HEK293 (cell line): ENCODE measurements at regions not wholly inside any gene's neighbourhood (a gene's known extent, or its start where the extent isn't known, plus 50 kb on each side); places are given as distances from the start of the nearest gene placed in this dataset.

Experiments used
- CTCF ChIA-PET: fragments of 350-600 bp; formaldehyde crosslinking; extraction: SDS; loops from one replicate; lab custom pipeline; 2021; ENCODE audit warnings: antibody characterized with exemption; lab: Yijun Ruan, JAX
- POLR2A ChIA-PET: fragments of 300-600 bp; formaldehyde crosslinking; extraction: SDS; loops from one replicate; lab custom pipeline; 2020; ENCODE audit warnings: antibody characterized with exemption, inconsistent platforms; lab: Yijun Ruan, JAX
- H3K27ac ChIP-seq: fragments of 200-500 bp; sonication (Bioruptor generic); 2 replicates; pipeline ENCODE4 v1.5.1; 2014; ENCODE audit warnings: low read depth, low read length, control low read depth, inconsistent platforms; ENCODE audit errors: extremely low read depth
- H3K36me3 ChIP-seq, 2 experiments: fragments of 200-500 bp in 1 of 2; sonication (Bioruptor generic) in 1 of 2; 1 replicate in 1 of 2; 2 replicates in 1 of 2; pipeline ENCODE4 v1.5.1; 2014 to 2017; ENCODE audit warnings: inconsistent platforms in 2 of 2, low read length in 2 of 2; ENCODE audit not compliant: control insufficient read depth in 2 of 2, insufficient read depth in 1 of 2
- H3K4me1 ChIP-seq: fragments of 200-500 bp; sonication (Bioruptor generic); 2 replicates; pipeline ENCODE4 v1.5.1; 2014; ENCODE audit warnings: mild to moderate bottlenecking, low read length, inconsistent platforms; ENCODE audit not compliant: control insufficient read depth, insufficient read depth
- H3K4me3 ChIP-seq: 2 replicates; pipeline ENCODE4 v1.5.1; 2011; ENCODE audit warnings: low read depth, mild to moderate bottlenecking, control low read depth, low read length, moderate library complexity
- H3K9me3 ChIP-seq: fragments of 200-500 bp; sonication (Bioruptor generic); 2 replicates; pipeline ENCODE4 v1.5.1; 2014; ENCODE audit warnings: low read depth, low read length, inconsistent platforms; ENCODE audit not compliant: control insufficient read depth, insufficient read depth
- HOXC10 ChIP-seq: sonication (generic); formaldehyde crosslinking; IDR thresholded peaks from 2 replicates; pipeline ENCODE4 v1.8.1; 2023; ENCODE audit warnings: mild to moderate bottlenecking, missing genetic modification reagents
- IKZF3 ChIP-seq: fragments of 450-650 bp; IDR thresholded peaks from 2 replicates; pipeline ENCODE4 v1.5.0; 2018; ENCODE audit warnings: missing biosample characterization, mild to moderate bottlenecking, missing genetic modification characterization, moderate library complexity
- KLF10 ChIP-seq: fragments of 450-650 bp; IDR thresholded peaks from 2 replicates; pipeline ENCODE4 v1.5.1; 2018; ENCODE audit warnings: missing biosample characterization, mild to moderate bottlenecking, missing genetic modification characterization
- PRDM1 ChIP-seq: fragments of 450-650 bp; formaldehyde crosslinking; IDR thresholded peaks from 2 replicates; pipeline ENCODE4; 2016; ENCODE audit warnings: missing biosample characterization, missing genetic modification characterization
- PRDM4 ChIP-seq: fragments of 450-650 bp; formaldehyde crosslinking; IDR thresholded peaks from 2 replicates; pipeline ENCODE4 v1.5.1; 2017; ENCODE audit warnings: missing biosample characterization, missing genetic modification characterization
- TSHZ1 ChIP-seq: fragments of 450-650 bp; formaldehyde crosslinking; IDR thresholded peaks from 2 replicates; pipeline ENCODE4 v1.5.1; 2016; ENCODE audit warnings: missing biosample characterization, missing genetic modification characterization, borderline replicate concordance
- ZBTB11 ChIP-seq: fragments of 450-650 bp; formaldehyde crosslinking; conservative IDR thresholded peaks from 2 replicates; pipeline ENCODE4 v1.5.1; 2016; ENCODE audit warnings: low read depth, missing biosample characterization, missing genetic modification characterization
- ZBTB20 ChIP-seq: fragments of 450-650 bp; formaldehyde crosslinking; IDR thresholded peaks from 2 replicates; pipeline ENCODE4 v1.5.1; 2016; ENCODE audit warnings: missing biosample characterization, missing genetic modification characterization
- ZNF169 ChIP-seq: fragments of 450-650 bp; formaldehyde crosslinking; IDR thresholded peaks from 2 replicates; pipeline ENCODE4 v1.5.1; 2016; ENCODE audit warnings: missing biosample characterization, missing genetic modification characterization
- ZNF174 ChIP-seq: fragments of 450-650 bp; formaldehyde crosslinking; IDR thresholded peaks from 2 replicates; pipeline ENCODE4 v1.5.0; 2017; ENCODE audit warnings: missing biosample characterization, mild to moderate bottlenecking, missing genetic modification characterization
- ZNF223 ChIP-seq: fragments of 450-650 bp; formaldehyde crosslinking; IDR thresholded peaks from 2 replicates; pipeline ENCODE4 v1.5.1; 2016; ENCODE audit warnings: missing biosample characterization, missing genetic modification characterization
- ZNF24 ChIP-seq: fragments of 450-650 bp; formaldehyde crosslinking; IDR thresholded peaks from 2 replicates; pipeline ENCODE4 v1.5.1; 2016; ENCODE audit warnings: missing biosample characterization, missing genetic modification characterization
- ZNF366 ChIP-seq: fragments of 450-650 bp; formaldehyde crosslinking; conservative IDR thresholded peaks from 2 replicates; pipeline ENCODE4 v1.5.1; 2016; ENCODE audit warnings: missing biosample characterization, missing genetic modification characterization
- ZNF48 ChIP-seq: fragments of 450-650 bp; formaldehyde crosslinking; IDR thresholded peaks from 2 replicates; pipeline ENCODE4 v1.5.1; 2016; ENCODE audit warnings: missing biosample characterization, missing genetic modification characterization
- ZNF501 ChIP-seq: fragments of 450-650 bp; formaldehyde crosslinking; IDR thresholded peaks from 2 replicates; pipeline ENCODE4 v1.5.1; 2016; ENCODE audit warnings: missing biosample characterization, missing genetic modification characterization
- ZNF610 ChIP-seq: fragments of 450-650 bp; formaldehyde crosslinking; IDR thresholded peaks from 2 replicates; pipeline ENCODE4 v1.5.1; 2016; ENCODE audit warnings: missing biosample characterization, missing genetic modification characterization, borderline replicate concordance
- ZNF621 ChIP-seq: fragments of 450-650 bp; formaldehyde crosslinking; IDR thresholded peaks from 2 replicates; pipeline ENCODE4 v1.5.1; 2017; ENCODE audit warnings: missing biosample characterization, missing genetic modification characterization
- ZNF624 ChIP-seq: fragments of 450-650 bp; formaldehyde crosslinking; IDR thresholded peaks from 2 replicates; pipeline ENCODE4 v1.5.1; 2017; ENCODE audit warnings: missing biosample characterization, missing genetic modification characterization
- ZNF629 ChIP-seq: fragments of 450-650 bp; formaldehyde crosslinking; IDR thresholded peaks from 2 replicates; pipeline ENCODE4 v1.5.1; 2017; ENCODE audit warnings: missing biosample characterization, missing genetic modification characterization
- ZSCAN4 ChIP-seq: fragments of 450-650 bp; formaldehyde crosslinking; IDR thresholded peaks from 2 replicates; pipeline ENCODE4 v1.5.1; 2017; ENCODE audit warnings: missing biosample characterization, missing genetic modification characterization
- TF ChIP-seq, protein P1 (sequence below): fragments of 450-650 bp; formaldehyde crosslinking; IDR thresholded peaks from 2 replicates; pipeline ENCODE4 v1.5.1; 2016; ENCODE audit warnings: missing biosample characterization, missing genetic modification characterization

- TF ChIP-seq ZNF366 (tag by site-specific recombination) (no peak), ZNF624 (no peak), ZBTB20 (tag by site-specific recombination) (no peak), ZBTB11 (tag by site-specific recombination) (no peak)
- TF ChIP-seq, protein P1, sequence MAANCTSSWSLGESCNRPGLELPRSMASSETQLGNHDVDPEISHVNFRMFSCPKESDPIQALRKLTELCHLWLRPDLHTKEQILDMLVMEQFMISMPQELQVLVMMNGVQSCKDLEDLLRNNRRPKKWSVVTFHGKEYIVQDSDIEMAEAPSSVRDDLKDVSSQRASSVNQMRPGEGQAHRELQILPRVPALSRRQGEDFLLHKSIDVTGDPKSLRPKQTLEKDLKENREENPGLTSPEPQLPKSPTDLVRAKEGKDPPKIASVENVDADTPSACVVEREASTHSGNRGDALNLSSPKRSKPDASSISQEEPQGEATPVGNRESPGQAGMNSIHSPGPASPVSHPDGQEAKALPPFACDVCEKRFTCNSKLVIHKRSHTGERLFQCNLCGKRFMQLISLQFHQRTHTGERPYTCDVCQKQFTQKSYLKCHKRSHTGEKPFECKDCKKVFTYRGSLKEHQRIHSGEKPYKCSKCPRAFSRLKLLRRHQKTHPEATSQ (tag by site-specific recombination), result no peak
- TF ChIP-seq, all 188 proteins: peak for 0
- H3K4me3 ChIP-seq, result no peak overlapping the region
These were observed 53.8 kb upstream of the PSEN2 start for GRCh38 chr1:226816576-226816975.

DNA sequence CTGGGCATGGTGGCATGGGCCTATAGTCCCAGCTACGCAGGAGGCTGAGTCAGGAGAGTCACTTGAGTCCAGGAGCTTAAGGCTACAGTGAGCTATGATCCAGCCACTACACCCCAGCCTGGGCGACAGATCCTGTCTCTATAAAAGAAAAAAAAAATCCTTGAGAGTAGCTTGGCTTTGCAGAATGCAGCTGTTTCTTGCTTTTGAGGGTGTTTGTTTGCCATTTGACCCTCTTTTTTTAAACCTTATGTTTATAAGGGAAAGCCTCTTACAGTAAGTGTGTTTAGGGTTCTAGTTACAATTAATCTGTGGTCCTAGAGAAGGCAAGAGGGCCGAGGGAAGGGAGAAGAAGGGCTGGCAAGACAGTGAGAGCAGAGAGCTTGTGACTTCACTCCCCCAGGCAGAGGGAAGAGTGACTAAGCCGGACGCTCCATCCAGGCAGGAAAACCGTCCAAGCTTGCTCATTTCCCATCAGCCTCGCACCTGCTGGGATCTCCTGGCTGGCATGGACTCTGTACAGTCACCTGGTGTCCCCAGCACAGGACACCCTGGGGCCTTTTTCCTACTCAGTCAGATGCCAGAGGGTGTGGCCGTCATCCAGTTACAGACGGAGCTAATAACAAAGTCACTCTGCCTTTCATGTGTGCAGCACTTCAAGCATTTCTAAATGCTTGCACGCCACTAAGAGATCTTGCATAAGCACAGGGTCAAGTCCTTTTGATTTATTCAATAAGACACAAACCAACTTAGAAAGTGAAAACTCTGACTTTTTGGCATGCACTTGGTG lies 55.5 kb upstream of the PSEN2 start:
- Histone ChIP-seq H3K4me3 (no peak overlapping the region), H3K9me3 (no peaks in the 10 kb centered on the region), H3K36me3 (no peaks in the 10 kb centered on the region), H3K4me1 (peaks cover under 1% of the 10 kb centered on the region), H3K27ac (peak overlapping the region; percentile 11; the same call in 1 of the 2 replicates)
- ChIA-PET CTCF (interaction anchor here (0.6 to 2.2 kb wide), 13 partner anchors 8 to 384 kb away, joined by 3 to 9 read pairs (median 5); no protein-coding TSS in a partner anchor), POLR2A (interaction anchor here (1.0 to 1.9 kb wide), 5 partner anchors 9 to 125 kb away, joined by 3 to 9 read pairs (median 4); partner anchors contain the start of genes COQ8A and ITPKB)
- TF ChIP-seq ZNF629 (tag by site-specific recombination) (no peak; the same call in 1 of the 2 replicates), HOXC10 (CRISPR knock-in tag) (no peak), PRDM4 (tag by site-specific recombination) (no peak), ZNF624 (no peak), TSHZ1 (peak; percentile 58; the same call in 1 of the 2 replicates), IKZF3 (tag by site-specific recombination) (peak; percentile 69), ZNF610 (no peak), ZNF621 (tag by site-specific recombination) (no peak), KLF10 (tag by site-specific recombination) (no peak), ZNF24 (tag by site-specific recombination) (0 out of 2 replicates have a peak, but pooled peaks have one; percentile 39), ZNF174 (tag by site-specific recombination) (no peak), ZNF223 (tag by site-specific recombination) (no peak), ZNF501 (tag by site-specific recombination) (peak; percentile 55; the same call in 1 of the 2 replicates), PRDM1 (peak; percentile 87), ZSCAN4 (tag by site-specific recombination) (no peak), ZNF169 (tag by site-specific recombination) (no peak), ZNF48 (tag by site-specific recombination) (no peak)

More at GRCh38 chr1:226816576-226816975, 53.8 kb upstream of the PSEN2 start:
- peaks cover 13% of the 10 kb centered on the region for H3K4me1 ChIP-seq
- CTCF ChIA-PET, result interaction anchor here (0.9 to 1.9 kb wide), 4 partner anchors 13 to 208 kb away, joined by 3 to 7 read pairs (median 4); no protein-coding TSS in a partner anchor
- no peaks in the 10 kb centered on the region for H3K9me3 ChIP-seq
- POLR2A ChIA-PET, result interaction anchor here (0.5 to 1.9 kb wide), 3 partner anchors 78 to 192 kb away, joined by 3 to 6 read pairs (median 5); partner anchors contain the start of gene ITPKB
- H3K36me3 ChIP-seq, result no peaks in the 10 kb centered on the region
- no peak overlapping the region for H3K27ac ChIP-seq
